Sigmoid colon (tissue), 6 donors: ENCODE measurements at regions not wholly inside any gene's neighbourhood (a gene's known extent, or its start where the extent isn't known, plus 50 kb on each side); places are given as distances from the start of the nearest gene placed in this dataset.
"Not testable (repeated sequence)": the region's sequence is repeated elsewhere in the genome, so short reads cannot be mapped to it uniquely, and the experiment has no call there.

ENCODE experiments used
- DNase-seq: peaks from one replicate; pipeline ENCODE4 v3.0.0-alpha.2; 2019
- H3K27ac ChIP-seq, 4 donors: fragments of 200-600 bp; sonication (generic); one replicate each; pipeline ENCODE4 v1.5.1; 2016 to 2019; ENCODE audit warnings: mild to moderate bottlenecking in 1 of 4
- H3K27me3 ChIP-seq, 3 donors: fragments of 200-600 bp; sonication (generic); one replicate each; pipeline ENCODE4 v1.5.1; 2019; ENCODE audit warnings: mild to moderate bottlenecking in 1 of 3
- H3K36me3 ChIP-seq, 4 donors: fragments of 200-600 bp; sonication (generic); one replicate each; pipeline ENCODE4 v1.5.1; 2016 to 2019
- H3K4me1 ChIP-seq, 4 donors: fragments of 200-600 bp; sonication (generic); one replicate each; pipeline ENCODE4 v1.5.1; 2017 to 2019
- H3K4me3 ChIP-seq, 4 donors: fragments of 200-600 bp; sonication (generic); one replicate each; pipeline ENCODE4 v1.5.1; 2017 to 2019; ENCODE audit warnings: mild to moderate bottlenecking in 2 of 4, moderate library complexity in 1 of 4
- H3K9me3 ChIP-seq, 4 donors: fragments of 200-600 bp in 3 of 4; sonication (generic) in 3 of 4; one replicate each; pipeline versions ENCODE4 v1.5.1 to v1.6.1; 2013 to 2019
- EP300 ChIP-seq, 4 donors: sonication (generic); formaldehyde crosslinking; IDR thresholded peaks; one replicate each; pipeline ENCODE4 v1.6.1; 2017; ENCODE audit warnings: antibody characterized with exemption in 4 of 4
- POLR2A ChIP-seq, 2 donors: fragments of 450-650 bp; IDR thresholded peaks; one replicate each; pipeline ENCODE4 v1.6.1; 2016; ENCODE audit warnings: antibody characterized with exemption in 2 of 2, mild to moderate bottlenecking in 2 of 2, moderate library complexity in 2 of 2
- POLR2AphosphoS5 ChIP-seq, 4 donors: sonication (generic); formaldehyde crosslinking; IDR thresholded peaks; one replicate each; pipeline ENCODE4 v1.6.1; 2017; ENCODE audit warnings: antibody characterized with exemption in 4 of 4
- WGBS, 2 donors: extraction: QIAGEN DNeasy Blood & Tissue Kit; methylation state at CpG; one replicate each; pipeline ENCODE4 v1.1.7; 2013; 5-methylcytosine and 5-hydroxymethylcytosine counted together
- intact Hi-C: fragments of 100-400 bp; cut with DNase I; formaldehyde crosslinking; loops from one replicate; pipeline ENCODE4 v1.15.1; 2023
- TF ChIP-seq, protein P1 (sequence below), 4 experiments: fragments of 450-650 bp in 3 of 4; fragments of 200-600 bp in 1 of 4; IDR thresholded peaks; one replicate each; pipeline ENCODE4 v1.5.1; 2016 to 2019; ENCODE audit warnings: antibody characterized with exemption in 4 of 4, mild to moderate bottlenecking in 3 of 4, moderate library complexity in 2 of 4
- donor health status: healthy with polysubstance abuse.
- donor health status: healthy.

DNA sequence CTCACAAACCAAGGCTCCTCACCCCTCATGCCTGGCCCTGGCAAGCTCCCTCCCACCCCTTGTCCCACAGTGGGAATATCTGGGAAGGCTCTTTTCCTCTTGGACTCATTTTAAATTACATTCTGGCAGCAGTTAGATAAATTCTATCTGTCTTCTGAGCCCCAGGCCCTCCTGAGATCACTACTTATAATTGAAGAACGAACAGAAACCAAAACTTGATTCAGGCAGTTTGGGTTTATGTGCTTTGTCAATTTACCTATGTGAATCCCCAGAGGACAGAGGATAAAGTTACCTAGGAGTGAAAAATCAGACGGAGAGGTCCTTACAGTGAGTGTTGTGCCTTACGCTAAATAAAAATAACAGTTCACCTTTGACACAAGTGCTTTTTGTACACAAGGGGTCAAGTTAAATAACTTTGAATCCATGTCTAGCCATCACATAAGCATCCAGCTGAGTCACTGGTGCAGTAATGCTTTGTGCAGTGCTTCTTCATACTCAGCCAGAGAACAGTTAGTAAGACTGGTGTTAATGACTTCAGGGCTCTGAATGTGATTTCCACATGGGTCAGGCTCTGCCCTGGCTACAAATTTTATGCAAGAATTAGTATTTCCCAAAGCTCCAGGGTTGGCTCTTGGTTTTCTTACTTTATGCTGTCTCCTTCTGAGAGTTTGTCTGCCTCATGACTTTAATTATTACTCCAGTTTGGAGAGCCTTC is 329.3 kb downstream of the INSIG2 start:
- TF ChIP-seq, protein P1, sequence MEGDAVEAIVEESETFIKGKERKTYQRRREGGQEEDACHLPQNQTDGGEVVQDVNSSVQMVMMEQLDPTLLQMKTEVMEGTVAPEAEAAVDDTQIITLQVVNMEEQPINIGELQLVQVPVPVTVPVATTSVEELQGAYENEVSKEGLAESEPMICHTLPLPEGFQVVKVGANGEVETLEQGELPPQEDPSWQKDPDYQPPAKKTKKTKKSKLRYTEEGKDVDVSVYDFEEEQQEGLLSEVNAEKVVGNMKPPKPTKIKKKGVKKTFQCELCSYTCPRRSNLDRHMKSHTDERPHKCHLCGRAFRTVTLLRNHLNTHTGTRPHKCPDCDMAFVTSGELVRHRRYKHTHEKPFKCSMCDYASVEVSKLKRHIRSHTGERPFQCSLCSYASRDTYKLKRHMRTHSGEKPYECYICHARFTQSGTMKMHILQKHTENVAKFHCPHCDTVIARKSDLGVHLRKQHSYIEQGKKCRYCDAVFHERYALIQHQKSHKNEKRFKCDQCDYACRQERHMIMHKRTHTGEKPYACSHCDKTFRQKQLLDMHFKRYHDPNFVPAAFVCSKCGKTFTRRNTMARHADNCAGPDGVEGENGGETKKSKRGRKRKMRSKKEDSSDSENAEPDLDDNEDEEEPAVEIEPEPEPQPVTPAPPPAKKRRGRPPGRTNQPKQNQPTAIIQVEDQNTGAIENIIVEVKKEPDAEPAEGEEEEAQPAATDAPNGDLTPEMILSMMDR (IDR thresholded peaks at IDR 0.05) = no peak
- no peak for TF ChIP-seq POLR2A (IDR thresholded peaks at IDR 0.05)
- TF ChIP-seq POLR2AphosphoS5 (IDR thresholded peaks at IDR 0.05) = no peak
- TF ChIP-seq EP300 (IDR thresholded peaks at IDR 0.05) = no peak
- no peaks in the 10 kb centered on the region for H3K9me3 ChIP-seq
- intact Hi-C loops = no loop called here
- WGBS, 2 donors = 87 to 89% methylated on average over 3 of the region's 3 CpGs
- H3K4me3 ChIP-seq = no peak overlapping the region
- no peaks in the 10 kb centered on the region for H3K4me1 ChIP-seq
- H3K36me3 ChIP-seq = no peaks in the 10 kb centered on the region
- peaks cover 0 to 3% (median 0%) of the 10 kb centered on the region in 3 donors for H3K27me3 ChIP-seq
- no peak overlapping the region for H3K27ac ChIP-seq
- DNase-seq = no peak

DNA sequence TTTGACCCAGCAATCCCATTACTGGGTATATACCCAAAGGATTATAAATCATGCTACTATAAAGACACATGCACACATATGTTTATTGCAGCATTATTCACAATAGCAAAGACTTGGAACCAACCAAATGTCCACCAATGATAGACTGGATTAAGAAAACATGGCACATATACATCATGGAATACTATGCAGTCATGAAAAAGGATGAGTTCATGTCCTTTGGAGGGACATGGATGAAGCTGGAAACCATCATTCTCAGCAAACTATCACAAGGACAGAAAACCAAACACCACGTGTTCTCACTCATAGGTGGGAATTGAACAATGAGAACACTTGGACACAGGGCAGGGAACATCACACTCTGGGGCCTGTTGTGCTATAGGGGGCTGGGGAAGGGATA is 326.9 kb downstream of the INSIG2 start:
- H3K4me1 ChIP-seq, intact Hi-C loops, H3K36me3 ChIP-seq, H3K27me3 ChIP-seq, H3K4me3 ChIP-seq, DNase-seq, H3K27ac ChIP-seq, H3K9me3 ChIP-seq: not testable (repeated sequence)
- 87 to 91% methylated on average over 1 of the region's 1 CpG for WGBS, 2 donors

DNA sequence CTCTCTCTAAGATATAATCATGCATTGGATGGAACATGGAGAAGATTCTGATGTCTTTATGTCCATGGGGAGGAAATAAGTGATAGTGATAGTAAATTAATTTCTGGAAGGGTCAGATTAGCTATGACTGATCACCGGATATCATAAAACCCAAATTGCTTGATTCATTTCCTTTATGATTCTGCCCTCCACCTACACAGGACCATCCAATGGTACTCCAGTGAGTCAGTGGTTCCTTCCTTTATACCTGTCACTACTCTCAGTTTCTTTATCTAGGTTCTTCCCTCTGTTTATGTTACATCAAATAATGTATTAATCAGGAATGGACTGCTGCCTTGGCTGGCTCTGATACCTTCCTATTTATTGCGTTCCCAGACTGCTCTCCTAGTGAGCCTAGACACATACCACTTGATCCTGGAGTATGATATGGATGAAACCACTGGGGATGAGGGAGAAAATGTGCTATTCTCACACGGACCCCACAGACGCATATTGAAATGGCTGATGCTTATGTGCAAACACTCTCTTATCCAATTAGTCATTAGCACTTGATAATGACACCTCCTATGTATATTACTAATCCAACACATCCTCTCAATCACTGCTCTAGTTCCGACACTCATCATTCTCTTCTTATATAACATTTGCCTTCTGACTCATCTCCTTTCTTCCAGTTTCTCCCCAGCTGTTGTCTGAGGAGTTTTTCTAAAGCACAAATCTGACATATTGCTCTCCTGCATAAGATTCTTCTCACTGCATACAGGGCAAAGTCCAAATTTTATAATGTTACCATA is 315.6 kb downstream of the INSIG2 start:
- intact Hi-C loops = no loop called here
- no peak for DNase-seq
- 58 to 73% methylated on average over 5 of the region's 5 CpGs for WGBS, 2 donors
- Histone ChIP-seq H3K36me3 (no peaks in the 10 kb centered on the region), H3K4me3 (no peak overlapping the region), H3K4me1 (no peaks in the 10 kb centered on the region), H3K27ac (no peak overlapping the region), H3K27me3 (no peaks in the 10 kb centered on the region), H3K9me3 (no peaks in the 10 kb centered on the region)
- no peak for TF ChIP-seq EP300 (IDR thresholded peaks at IDR 0.05)
- TF ChIP-seq POLR2A (IDR thresholded peaks at IDR 0.05) = no peak
- TF ChIP-seq, protein P1 (IDR thresholded peaks at IDR 0.05) = no peak
- TF ChIP-seq POLR2AphosphoS5 (IDR thresholded peaks at IDR 0.05) = no peak

DNA sequence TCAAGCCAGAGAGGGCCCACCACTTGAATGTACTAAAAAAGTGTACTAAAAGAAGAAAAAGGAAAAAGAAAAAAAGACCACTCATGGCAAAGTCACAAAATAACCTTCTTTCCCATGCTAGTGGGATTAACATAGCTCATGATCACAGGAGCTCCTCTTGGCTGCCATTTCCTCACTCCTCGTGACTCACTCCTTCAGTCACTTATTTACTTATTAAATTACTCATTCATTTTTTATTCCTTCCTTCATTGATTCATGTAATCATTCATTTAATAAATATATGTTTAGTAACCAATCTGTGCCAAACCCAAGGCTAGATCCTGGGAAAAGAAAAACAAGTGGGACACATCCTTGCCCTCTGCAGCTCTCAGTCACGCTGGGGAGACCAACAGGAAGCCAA is 300.5 kb downstream of the INSIG2 start:
- Histone ChIP-seq H3K9me3 (peaks cover 0 to 2% (median 0%) of the 10 kb centered on the region in 4 donors), H3K4me3 (no peak overlapping the region), H3K27me3 (no peaks in the 10 kb centered on the region), H3K27ac (no peak overlapping the region), H3K4me1 (no peaks in the 10 kb centered on the region), H3K36me3 (no peaks in the 10 kb centered on the region)
- intact Hi-C loops = no loop called here
- no peak for DNase-seq
- WGBS, 2 donors = 75 to 76% methylated on average over 2 of the region's 2 CpGs
- TF ChIP-seq EP300 (IDR thresholded peaks at IDR 0.05) (no peak), POLR2AphosphoS5 (IDR thresholded peaks at IDR 0.05) (no peak), POLR2A (IDR thresholded peaks at IDR 0.05) (no peak)
- TF ChIP-seq, protein P1 (IDR thresholded peaks at IDR 0.05) = no peak

GRCh38 chr2:118387509-118387908 is 299.2 kb downstream of the INSIG2 start:
- Histone ChIP-seq H3K4me3 (no peak overlapping the region), H3K36me3 (no peaks in the 10 kb centered on the region), H3K9me3 (peaks cover 0 to 2% (median 0%) of the 10 kb centered on the region in 4 donors), H3K4me1 (no peaks in the 10 kb centered on the region), H3K27ac (no peak overlapping the region), H3K27me3 (no peaks in the 10 kb centered on the region)
- DNase-seq = no peak
- intact Hi-C loops = no loop called here
- no peak for TF ChIP-seq EP300 (IDR thresholded peaks at IDR 0.05)
- TF ChIP-seq, protein P1 (IDR thresholded peaks at IDR 0.05) = no peak
- WGBS, 2 donors = 73 to 93% methylated on average over 1 of the region's 1 CpG
